Mesendoderm (in vitro differentiated cells): ENCODE measurements at regions not wholly inside any gene's neighbourhood (a gene's known extent, or its start where the extent isn't known, plus 50 kb on each side); places are given as distances from the start of the nearest gene placed in this dataset.

Experiments
- DNase-seq: peaks from one replicate; pipeline ENCODE4 v3.0.0; 2013
- H2AK5ac ChIP-seq: 2 replicates; pipeline ENCODE4 v1.6.1; 2013; ENCODE audit warnings: low read length, inconsistent platforms
- H2BK120ac ChIP-seq: 2 replicates; pipeline ENCODE4 v1.6.1; 2013; ENCODE audit warnings: low read depth, mild to moderate bottlenecking, low read length, moderate library complexity, mixed read lengths
- H2BK15ac ChIP-seq: replicated peaks from 2 replicates; pipeline ENCODE4 v1.6.1; 2013; ENCODE audit warnings: low read depth, mild to moderate bottlenecking, moderate library complexity
- H2BK5ac ChIP-seq: 2 replicates; pipeline ENCODE4 v1.6.1; 2013; ENCODE audit warnings: low read length, inconsistent platforms
- H3K18ac ChIP-seq: 2 replicates; pipeline ENCODE4 v1.6.1; 2013; ENCODE audit warnings: mild to moderate bottlenecking, low read length, mixed read lengths
- H3K23ac ChIP-seq: one replicate; pipeline ENCODE4 v1.6.1; 2013; ENCODE audit warnings: low read length
- H3K27ac ChIP-seq: 2 replicates; pipeline ENCODE4 v1.5.1; 2013; ENCODE audit warnings: low read depth, mild to moderate bottlenecking, inconsistent platforms, low read length, moderate library complexity
- H3K27me3 ChIP-seq: 2 replicates; pipeline ENCODE4 v1.6.1; 2013; ENCODE audit warnings: low read length, control low read depth, mild to moderate bottlenecking, inconsistent platforms; ENCODE audit not compliant: insufficient read depth, poor library complexity
- H3K36me3 ChIP-seq: 2 replicates; pipeline ENCODE4 v1.6.1; 2013; ENCODE audit warnings: low read length, inconsistent platforms; ENCODE audit not compliant: control insufficient read depth, insufficient read depth
- H3K4ac ChIP-seq: one replicate; pipeline ENCODE4 v1.6.1; 2013; ENCODE audit warnings: low read depth, mild to moderate bottlenecking, low read length, moderate library complexity
- H3K4me1 ChIP-seq: 2 replicates; pipeline ENCODE4 v1.6.1; 2013; ENCODE audit warnings: low read depth, low read length, inconsistent platforms; ENCODE audit not compliant: control insufficient read depth
- H3K4me2 ChIP-seq: 2 replicates; pipeline ENCODE4 v1.6.1; 2013; ENCODE audit warnings: low read length
- H3K4me3 ChIP-seq: 2 replicates; pipeline ENCODE4 v1.5.1; 2013; ENCODE audit warnings: mild to moderate bottlenecking, low read length
- H3K56ac ChIP-seq: one replicate; pipeline ENCODE4 v1.6.1; 2013; ENCODE audit warnings: low read length
- H3K79me1 ChIP-seq: 2 replicates; pipeline ENCODE4 v1.6.1; 2013; ENCODE audit warnings: low read length, inconsistent platforms
- H3K79me2 ChIP-seq: 2 replicates; pipeline ENCODE4 v1.6.1; 2013; ENCODE audit warnings: mild to moderate bottlenecking, low read length; ENCODE audit not compliant: control insufficient read depth, insufficient read depth
- H3K9ac ChIP-seq: 2 replicates; pipeline ENCODE4 v1.6.1; 2013; ENCODE audit warnings: low read length, inconsistent platforms
- H4K5ac ChIP-seq: one replicate; pipeline ENCODE4 v1.6.1; 2013; ENCODE audit warnings: low read length
- H4K8ac ChIP-seq: one replicate; pipeline ENCODE4 v1.6.1; 2013; ENCODE audit warnings: low read depth, mild to moderate bottlenecking, control low read depth, low read length, moderate library complexity
- WGBS: extraction: QIAGEN DNeasy Blood & Tissue Kit; methylation state at CpG from one replicate; pipeline ENCODE4 v1.1.7; 2013; ENCODE audit warnings: low lambda C conversion rate, missing lambda C conversion rate; ENCODE audit not compliant: insufficient coverage; ENCODE audit errors: extremely low coverage; 5-methylcytosine and 5-hydroxymethylcytosine counted together

DNA sequence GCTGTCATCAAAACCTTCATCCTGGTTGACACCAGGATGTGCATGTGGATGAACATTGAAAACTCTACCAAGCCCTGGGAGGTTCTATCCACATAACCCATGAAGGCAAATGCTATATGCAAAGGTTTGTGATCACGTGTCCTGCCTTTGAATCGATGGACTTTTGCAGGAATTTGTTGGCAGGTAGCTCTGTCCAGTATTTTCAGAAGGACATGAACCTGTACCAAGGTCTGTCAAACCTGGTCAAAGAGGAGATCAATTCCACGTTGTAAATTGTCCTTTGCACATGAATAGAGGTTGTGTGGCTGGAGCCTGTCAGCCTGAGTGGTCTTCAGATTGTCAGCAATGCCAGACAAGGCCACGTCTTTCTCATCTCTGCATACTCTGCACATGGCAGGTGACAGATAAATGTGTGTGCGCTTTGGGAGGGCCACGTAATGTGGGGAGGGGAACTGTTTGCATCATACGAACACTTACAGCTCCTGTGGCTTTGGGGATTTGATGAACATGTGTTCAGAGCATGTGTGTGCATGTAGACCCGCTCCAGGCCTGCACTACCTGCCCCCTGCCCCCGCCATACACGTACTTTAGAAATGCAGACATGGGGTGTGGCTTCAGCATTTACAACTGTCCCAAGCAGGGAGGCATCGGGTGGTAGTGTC is 169.1 kb downstream of the ERMARD start:
- no peak overlapping the region for H3K23ac ChIP-seq
- H3K4me1 ChIP-seq = no peaks in the 10 kb centered on the region
- no peak overlapping the region for H2BK5ac ChIP-seq
- no peak overlapping the region for H4K8ac ChIP-seq
- H3K27ac ChIP-seq = no peak overlapping the region
- H4K5ac ChIP-seq = no peak overlapping the region
- H3K4me3 ChIP-seq = no peak overlapping the region
- H3K4ac ChIP-seq = no peak overlapping the region
- H3K56ac ChIP-seq = no peak overlapping the region
- H2AK5ac ChIP-seq = no peak overlapping the region
- H3K79me1 ChIP-seq = no peaks in the 10 kb centered on the region
- H2BK120ac ChIP-seq = no peak overlapping the region
- no peak overlapping the region for H3K4me2 ChIP-seq
- no peak for DNase-seq
- H3K36me3 ChIP-seq = no peaks in the 10 kb centered on the region
- H3K18ac ChIP-seq = no peak overlapping the region
- no CpG with 5 or more reads among the region's 11 CpGs for WGBS
- H2BK15ac ChIP-seq = no peak overlapping the region
- no peaks in the 10 kb centered on the region for H3K27me3 ChIP-seq
- no peaks in the 10 kb centered on the region for H3K79me2 ChIP-seq
- no peak overlapping the region for H3K9ac ChIP-seq

DNA sequence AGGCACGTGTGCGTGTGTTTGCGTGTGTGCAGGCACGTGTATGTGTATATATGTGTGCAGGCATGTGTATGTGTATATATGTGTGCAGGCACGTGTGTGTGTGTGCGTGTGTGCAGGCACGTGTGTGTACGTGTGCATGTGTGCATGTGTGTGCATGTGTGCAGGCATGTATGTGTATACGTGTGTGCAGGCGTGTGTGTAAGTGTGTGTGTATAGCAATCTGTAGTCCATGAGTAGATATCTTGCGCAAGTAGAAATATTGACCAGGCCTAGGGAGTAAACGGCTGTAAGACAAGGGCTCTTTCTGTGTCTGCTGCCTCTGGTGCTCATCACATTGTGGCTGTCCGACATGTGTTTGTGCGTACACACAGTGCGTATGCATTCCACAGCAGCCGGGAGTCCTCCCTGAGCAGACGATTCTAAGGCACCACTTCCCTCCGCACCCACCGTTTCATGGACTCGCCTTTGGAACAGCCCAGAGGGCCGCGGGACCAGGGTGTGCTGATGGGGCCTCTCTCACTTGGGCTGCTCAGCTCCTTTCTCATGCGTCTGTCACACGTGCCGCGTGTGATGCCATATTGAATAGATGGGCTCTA is 167.6 kb downstream of the ERMARD start:
- Histone ChIP-seq H4K5ac (no peak overlapping the region), H3K4me1 (no peaks in the 10 kb centered on the region), H2AK5ac (no peak overlapping the region), H3K18ac (no peak overlapping the region), H3K9ac (no peak overlapping the region), H3K4ac (no peak overlapping the region), H3K4me3 (no peak overlapping the region), H2BK120ac (no peak overlapping the region), H3K4me2 (no peak overlapping the region), H3K23ac (no peak overlapping the region), H2BK5ac (no peak overlapping the region), H2BK15ac (no peak overlapping the region), H3K56ac (no peak overlapping the region), H3K27me3 (no peaks in the 10 kb centered on the region), H3K79me1 (no peaks in the 10 kb centered on the region), H3K27ac (no peak overlapping the region), H4K8ac (no peak overlapping the region), H3K36me3 (no peaks in the 10 kb centered on the region), H3K79me2 (no peaks in the 10 kb centered on the region)
- WGBS = no CpG with 5 or more reads among the region's 26 CpGs
- no peak for DNase-seq

DNA sequence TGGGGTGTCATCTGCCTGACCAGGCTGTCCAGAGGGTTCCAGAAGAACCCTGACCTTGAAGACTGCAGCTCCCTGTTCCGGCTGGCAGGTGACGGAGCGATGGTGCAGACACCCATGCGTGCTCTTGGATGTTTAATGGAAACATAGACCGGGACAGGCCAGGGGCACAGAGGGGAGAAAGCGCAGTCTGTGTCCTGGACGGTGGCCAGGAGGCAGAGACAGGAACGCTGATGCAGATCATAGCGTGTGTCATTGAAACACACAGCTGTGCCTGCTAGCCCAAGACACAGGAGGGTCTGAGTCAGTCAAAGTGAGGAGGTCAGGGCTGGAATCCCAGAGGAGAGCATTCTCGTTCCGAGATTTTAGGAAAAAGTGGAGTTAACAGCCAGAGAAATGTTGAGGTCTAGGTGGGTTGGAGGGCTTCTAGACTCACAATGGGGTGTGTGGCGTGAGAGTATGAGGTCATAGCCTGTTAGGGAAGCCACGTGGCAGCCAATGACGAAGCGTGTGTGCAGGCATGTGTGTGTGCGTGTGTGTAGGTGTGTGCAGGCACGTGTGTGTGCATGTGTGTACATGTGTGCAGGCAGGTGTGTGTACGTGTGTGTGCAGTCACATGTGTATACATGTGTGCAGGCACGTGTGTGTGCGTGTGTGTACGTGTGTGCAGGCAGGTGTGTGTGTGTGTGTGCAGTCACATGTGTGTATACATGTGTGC is 167.0 kb downstream of the ERMARD start:
- no peak overlapping the region for H3K27ac ChIP-seq
- no peak overlapping the region for H4K8ac ChIP-seq
- no peak overlapping the region for H2BK120ac ChIP-seq
- WGBS = no CpG with 5 or more reads among the region's 21 CpGs
- DNase-seq = no peak
- no peak overlapping the region for H3K56ac ChIP-seq
- H3K4me1 ChIP-seq = no peaks in the 10 kb centered on the region
- H4K5ac ChIP-seq = no peak overlapping the region
- H3K9ac ChIP-seq = no peak overlapping the region
- H3K36me3 ChIP-seq = no peaks in the 10 kb centered on the region
- H2BK15ac ChIP-seq = no peak overlapping the region
- H3K4me2 ChIP-seq = no peak overlapping the region
- H3K27me3 ChIP-seq = no peaks in the 10 kb centered on the region
- H3K4ac ChIP-seq = no peak overlapping the region
- no peak overlapping the region for H2AK5ac ChIP-seq
- H3K79me2 ChIP-seq = no peaks in the 10 kb centered on the region
- H3K18ac ChIP-seq = no peak overlapping the region
- H3K23ac ChIP-seq = no peak overlapping the region
- H3K79me1 ChIP-seq = no peaks in the 10 kb centered on the region
- no peak overlapping the region for H3K4me3 ChIP-seq
- no peak overlapping the region for H2BK5ac ChIP-seq

GRCh38 chr6:169917153-169917552 is 165.7 kb downstream of the ERMARD start:
- DNase-seq = no peak
- Histone ChIP-seq H2BK15ac (no peak overlapping the region), H3K4me2 (no peak overlapping the region), H2BK5ac (no peak overlapping the region), H3K79me1 (no peaks in the 10 kb centered on the region), H3K4me3 (no peak overlapping the region), H3K27ac (no peak overlapping the region), H3K9ac (no peak overlapping the region), H4K8ac (no peak overlapping the region), H3K4ac (no peak overlapping the region), H3K18ac (no peak overlapping the region), H3K56ac (no peak overlapping the region), H3K79me2 (no peaks in the 10 kb centered on the region), H2BK120ac (no peak overlapping the region), H3K36me3 (no peaks in the 10 kb centered on the region), H2AK5ac (no peak overlapping the region), H4K5ac (no peak overlapping the region), H3K27me3 (no peaks in the 10 kb centered on the region), H3K23ac (no peak overlapping the region), H3K4me1 (no peaks in the 10 kb centered on the region)
- no CpG with 5 or more reads among the region's 3 CpGs for WGBS

DNA sequence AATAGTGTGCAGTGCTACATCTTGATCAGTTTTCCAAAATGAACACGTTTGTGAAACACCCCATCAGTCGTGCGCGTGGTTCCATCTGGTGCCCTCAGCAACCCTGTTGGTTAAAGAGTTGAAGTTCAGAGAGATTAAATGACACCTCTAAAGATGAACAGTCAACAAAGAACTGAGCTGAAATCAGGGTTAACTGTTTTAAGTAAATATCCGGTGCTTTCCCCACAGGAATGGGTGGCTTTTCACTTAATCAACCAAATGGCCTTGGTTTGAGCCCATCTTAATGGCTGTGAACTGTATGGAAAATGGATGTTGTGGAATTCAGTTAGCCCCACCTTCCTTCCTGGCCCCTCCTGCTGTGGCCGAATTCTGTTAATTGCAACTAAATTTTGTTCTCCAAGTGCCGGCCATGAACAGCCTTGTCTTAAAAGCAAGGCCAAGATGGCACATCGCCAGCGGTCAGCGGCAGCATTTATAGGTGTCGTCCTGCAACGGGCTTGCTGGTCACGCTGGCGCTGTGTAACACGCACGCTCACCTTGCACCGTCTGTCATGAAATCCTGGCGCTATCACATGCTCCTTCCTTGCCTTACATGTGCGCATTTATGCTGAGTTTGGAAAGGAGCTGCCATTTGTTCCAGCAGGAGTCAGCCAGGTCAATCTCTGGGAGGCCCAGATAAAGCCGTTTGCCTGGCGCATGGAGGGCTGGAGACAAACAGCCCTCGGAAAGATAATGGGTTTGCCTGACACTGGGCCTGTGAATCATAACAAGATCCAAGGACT is 164.5 kb downstream of the ERMARD start:
- WGBS = no CpG with 5 or more reads among the region's 22 CpGs
- Histone ChIP-seq H3K4ac (no peak overlapping the region), H4K5ac (no peak overlapping the region), H2BK5ac (no peak overlapping the region), H3K79me1 (no peaks in the 10 kb centered on the region), H2BK120ac (no peak overlapping the region), H3K4me1 (no peaks in the 10 kb centered on the region), H4K8ac (no peak overlapping the region), H3K4me2 (no peak overlapping the region), H3K27ac (no peak overlapping the region), H3K23ac (peak overlapping the region; percentile 2), H3K4me3 (no peak overlapping the region), H3K27me3 (no peaks in the 10 kb centered on the region), H2AK5ac (no peak overlapping the region), H3K56ac (no peak overlapping the region), H3K18ac (no peak overlapping the region), H2BK15ac (no peak overlapping the region), H3K9ac (no peak overlapping the region), H3K79me2 (no peaks in the 10 kb centered on the region), H3K36me3 (no peaks in the 10 kb centered on the region)
- peak; percentile 33 for DNase-seq
